HEK293 (cell line): ENCODE measurements at regions not wholly inside any gene's neighbourhood (a gene's known extent, or its start where the extent isn't known, plus 50 kb on each side); places are given as distances from the start of the nearest gene placed in this dataset.
A peak's percentile ranks its signal among the peaks of the same experiment; 100 is the strongest.

Experiments
- CTCF ChIA-PET: fragments of 350-600 bp; formaldehyde crosslinking; extraction: SDS; loops from one replicate; lab custom pipeline; 2021; ENCODE audit warnings: antibody characterized with exemption; lab: Yijun Ruan, JAX
- POLR2A ChIA-PET: fragments of 300-600 bp; formaldehyde crosslinking; extraction: SDS; loops from one replicate; lab custom pipeline; 2020; ENCODE audit warnings: antibody characterized with exemption, inconsistent platforms; lab: Yijun Ruan, JAX
- H3K27ac ChIP-seq: fragments of 200-500 bp; sonication (Bioruptor generic); 2 replicates; pipeline ENCODE4 v1.5.1; 2014; ENCODE audit warnings: low read depth, low read length, control low read depth, inconsistent platforms; ENCODE audit errors: extremely low read depth
- H3K36me3 ChIP-seq, 2 experiments: fragments of 200-500 bp in 1 of 2; sonication (Bioruptor generic) in 1 of 2; 1 replicate in 1 of 2; 2 replicates in 1 of 2; pipeline ENCODE4 v1.5.1; 2014 to 2017; ENCODE audit warnings: inconsistent platforms in 2 of 2, low read length in 2 of 2; ENCODE audit not compliant: control insufficient read depth in 2 of 2, insufficient read depth in 1 of 2
- H3K4me1 ChIP-seq: fragments of 200-500 bp; sonication (Bioruptor generic); 2 replicates; pipeline ENCODE4 v1.5.1; 2014; ENCODE audit warnings: mild to moderate bottlenecking, low read length, inconsistent platforms; ENCODE audit not compliant: control insufficient read depth, insufficient read depth
- H3K4me3 ChIP-seq: 2 replicates; pipeline ENCODE4 v1.5.1; 2011; ENCODE audit warnings: low read depth, mild to moderate bottlenecking, control low read depth, low read length, moderate library complexity
- H3K9me3 ChIP-seq: fragments of 200-500 bp; sonication (Bioruptor generic); 2 replicates; pipeline ENCODE4 v1.5.1; 2014; ENCODE audit warnings: low read depth, low read length, inconsistent platforms; ENCODE audit not compliant: control insufficient read depth, insufficient read depth
- GFI1B ChIP-seq: fragments of 450-650 bp; formaldehyde crosslinking; IDR thresholded peaks from 2 replicates; pipeline ENCODE4 v1.5.1; 2016; ENCODE audit warnings: missing biosample characterization, missing genetic modification characterization
- GLI2 ChIP-seq: fragments of 450-650 bp; formaldehyde crosslinking; IDR thresholded peaks from 2 replicates; pipeline ENCODE4; 2017; ENCODE audit warnings: missing biosample characterization, missing genetic modification characterization, low read depth, borderline replicate concordance
- KLF1 ChIP-seq: fragments of 450-650 bp; formaldehyde crosslinking; IDR thresholded peaks from 2 replicates; pipeline ENCODE4 v1.5.1; 2016; ENCODE audit warnings: missing biosample characterization, missing genetic modification characterization
- KLF8 ChIP-seq: fragments of 450-650 bp; formaldehyde crosslinking; IDR thresholded peaks from 2 replicates; pipeline ENCODE4 v1.5.1; 2016; ENCODE audit warnings: missing biosample characterization, missing genetic modification characterization
- OSR2 ChIP-seq: fragments of 450-650 bp; formaldehyde crosslinking; IDR thresholded peaks from 2 replicates; pipeline ENCODE4 v1.5.1; 2016; ENCODE audit warnings: missing biosample characterization, missing genetic modification characterization
- TCF7L2 ChIP-seq: IDR thresholded peaks from 2 replicates; pipeline ENCODE4 v1.6.1; 2011; ENCODE audit warnings: low read depth, mild to moderate bottlenecking, inconsistent platforms, low read length, moderate library complexity, borderline replicate concordance
- WT1 ChIP-seq: fragments of 450-650 bp; formaldehyde crosslinking; IDR thresholded peaks from 2 replicates; pipeline ENCODE4 v1.5.1; 2016; ENCODE audit warnings: missing biosample characterization, missing genetic modification characterization
- YY1 ChIP-seq: fragments of 450-650 bp; formaldehyde crosslinking; IDR thresholded peaks from 2 replicates; pipeline ENCODE4 v1.5.1; 2018; ENCODE audit warnings: missing biosample characterization, missing genetic modification characterization
- ZNF221 ChIP-seq: fragments of 450-650 bp; formaldehyde crosslinking; IDR thresholded peaks from 2 replicates; pipeline ENCODE4 v1.5.1; 2017; ENCODE audit warnings: missing biosample characterization, missing genetic modification characterization, borderline replicate concordance
- ZNF266 ChIP-seq: fragments of 450-650 bp; formaldehyde crosslinking; IDR thresholded peaks from 2 replicates; pipeline ENCODE4 v1.5.1; 2016; ENCODE audit warnings: missing biosample characterization, missing genetic modification characterization, low read depth
- ZNF274 ChIP-seq, 2 experiments: fragments of 200-500 bp in 1 of 2; fragments of 450-650 bp in 1 of 2; sonication (Bioruptor generic) in 1 of 2; formaldehyde crosslinking in 1 of 2; IDR thresholded peaks; 2 replicates each; pipeline versions ENCODE4 v1.5.1 to v1.6.1; 2014 to 2016; ENCODE audit warnings: borderline replicate concordance in 1 of 2, inconsistent platforms in 1 of 2, low read length in 1 of 2, missing biosample characterization in 1 of 2, missing genetic modification characterization in 1 of 2
- ZNF324 ChIP-seq: fragments of 450-650 bp; formaldehyde crosslinking; IDR thresholded peaks from 2 replicates; pipeline ENCODE4 v1.5.1; 2016; ENCODE audit warnings: missing biosample characterization, missing genetic modification characterization
- ZNF366 ChIP-seq: fragments of 450-650 bp; formaldehyde crosslinking; conservative IDR thresholded peaks from 2 replicates; pipeline ENCODE4 v1.5.1; 2016; ENCODE audit warnings: missing biosample characterization, missing genetic modification characterization
- ZNF510 ChIP-seq: fragments of 450-650 bp; formaldehyde crosslinking; IDR thresholded peaks from 2 replicates; pipeline ENCODE4 v1.5.1; 2018; ENCODE audit warnings: mild to moderate bottlenecking, missing genetic modification characterization, missing biosample characterization; ENCODE audit not compliant: insufficient replicate concordance
- ZNF513 ChIP-seq: fragments of 450-650 bp; IDR thresholded peaks from 2 replicates; pipeline ENCODE4 v1.5.1; 2018; ENCODE audit warnings: missing biosample characterization, missing genetic modification characterization
- ZNF555 ChIP-seq: fragments of 450-650 bp; formaldehyde crosslinking; conservative IDR thresholded peaks from 2 replicates; pipeline ENCODE4 v1.5.1; 2017; ENCODE audit warnings: missing biosample characterization, mild to moderate bottlenecking, missing genetic modification characterization, inconsistent platforms
- ZNF596 ChIP-seq: fragments of 450-650 bp; IDR thresholded peaks from 2 replicates; pipeline ENCODE4 v1.5.0; 2018; ENCODE audit warnings: missing biosample characterization, mild to moderate bottlenecking, missing genetic modification characterization, moderate library complexity
- ZNF629 ChIP-seq: fragments of 450-650 bp; formaldehyde crosslinking; IDR thresholded peaks from 2 replicates; pipeline ENCODE4 v1.5.1; 2017; ENCODE audit warnings: missing biosample characterization, missing genetic modification characterization
- ZNF701 ChIP-seq: fragments of 450-650 bp; formaldehyde crosslinking; IDR thresholded peaks from 2 replicates; pipeline ENCODE4 v1.5.1; 2016; ENCODE audit warnings: missing biosample characterization, missing genetic modification characterization
- ZNF792 ChIP-seq: fragments of 450-650 bp; formaldehyde crosslinking; IDR thresholded peaks from 2 replicates; pipeline ENCODE4 v1.5.1; 2016; ENCODE audit warnings: missing biosample characterization, missing genetic modification characterization
- ZNF843 ChIP-seq: fragments of 450-650 bp; formaldehyde crosslinking; IDR thresholded peaks from 2 replicates; pipeline ENCODE4 v1.5.1; 2016; ENCODE audit warnings: missing biosample characterization, missing genetic modification characterization
- ZSCAN18 ChIP-seq: fragments of 450-650 bp; formaldehyde crosslinking; IDR thresholded peaks from 2 replicates; pipeline ENCODE4 v1.5.1; 2016; ENCODE audit warnings: missing biosample characterization, missing genetic modification characterization
- ZSCAN23 ChIP-seq: fragments of 450-650 bp; formaldehyde crosslinking; IDR thresholded peaks from 2 replicates; pipeline ENCODE4 v1.5.1; 2016; ENCODE audit warnings: missing biosample characterization, missing genetic modification characterization
- ZSCAN30 ChIP-seq: fragments of 450-650 bp; IDR thresholded peaks from 2 replicates; pipeline ENCODE4 v1.5.1; 2018; ENCODE audit warnings: missing biosample characterization, mild to moderate bottlenecking, missing genetic modification characterization, moderate library complexity
- TF ChIP-seq, protein P1 (sequence below): fragments of 450-650 bp; formaldehyde crosslinking; IDR thresholded peaks from 2 replicates; pipeline ENCODE4 v1.5.1; 2017; ENCODE audit warnings: missing biosample characterization, missing genetic modification characterization
- TF ChIP-seq, protein P2 (sequence below): fragments of 450-650 bp; formaldehyde crosslinking; IDR thresholded peaks from 2 replicates; pipeline ENCODE4 v1.5.1; 2016; ENCODE audit warnings: missing biosample characterization, missing genetic modification characterization
- TF ChIP-seq, protein P3 (sequence below): fragments of 450-650 bp; formaldehyde crosslinking; IDR thresholded peaks from 2 replicates; pipeline ENCODE4 v1.5.1; 2017; ENCODE audit warnings: missing biosample characterization, missing genetic modification characterization

- H3K4me3 ChIP-seq: no peak overlapping the region
- POLR2A ChIA-PET: no interaction called here
Observed at GRCh38 chr7:118418433-118418832, 193.9 kb downstream of the ANKRD7 start.

GRCh38 chr7:118420888-118421287 lies 196.4 kb downstream of the ANKRD7 start:
- ChIA-PET CTCF (no interaction called here), POLR2A (no interaction called here)
- H3K27ac ChIP-seq: no peak overlapping the region
- no peaks in the 10 kb centered on the region for H3K9me3 ChIP-seq
- H3K36me3 ChIP-seq: no peaks in the 10 kb centered on the region
- TF ChIP-seq, protein P1, sequence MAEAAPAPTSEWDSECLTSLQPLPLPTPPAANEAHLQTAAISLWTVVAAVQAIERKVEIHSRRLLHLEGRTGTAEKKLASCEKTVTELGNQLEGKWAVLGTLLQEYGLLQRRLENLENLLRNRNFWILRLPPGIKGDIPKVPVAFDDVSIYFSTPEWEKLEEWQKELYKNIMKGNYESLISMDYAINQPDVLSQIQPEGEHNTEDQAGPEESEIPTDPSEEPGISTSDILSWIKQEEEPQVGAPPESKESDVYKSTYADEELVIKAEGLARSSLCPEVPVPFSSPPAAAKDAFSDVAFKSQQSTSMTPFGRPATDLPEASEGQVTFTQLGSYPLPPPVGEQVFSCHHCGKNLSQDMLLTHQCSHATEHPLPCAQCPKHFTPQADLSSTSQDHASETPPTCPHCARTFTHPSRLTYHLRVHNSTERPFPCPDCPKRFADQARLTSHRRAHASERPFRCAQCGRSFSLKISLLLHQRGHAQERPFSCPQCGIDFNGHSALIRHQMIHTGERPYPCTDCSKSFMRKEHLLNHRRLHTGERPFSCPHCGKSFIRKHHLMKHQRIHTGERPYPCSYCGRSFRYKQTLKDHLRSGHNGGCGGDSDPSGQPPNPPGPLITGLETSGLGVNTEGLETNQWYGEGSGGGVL (tag by site-specific recombination): no peak
- TF ChIP-seq ZNF701 (no peak), ZNF274 (IDR thresholded peaks at IDR 0.05; ENCODE audit: low read length) (no peak), ZNF274 (tag by site-specific recombination; IDR thresholded peaks at IDR 0.05; ENCODE audit: borderline replicate concordance) (no peak), YY1 (tag by site-specific recombination) (no peak), ZNF266 (tag by site-specific recombination) (no peak), ZNF792 (tag by site-specific recombination) (no peak), ZNF366 (tag by site-specific recombination) (no peak), KLF8 (no peak), ZSCAN23 (no peak), ZSCAN30 (no peak), ZNF324 (tag by site-specific recombination) (no peak), GFI1B (tag by site-specific recombination) (no peak), ZNF596 (tag by site-specific recombination) (no peak)
- TF ChIP-seq, protein P2, sequence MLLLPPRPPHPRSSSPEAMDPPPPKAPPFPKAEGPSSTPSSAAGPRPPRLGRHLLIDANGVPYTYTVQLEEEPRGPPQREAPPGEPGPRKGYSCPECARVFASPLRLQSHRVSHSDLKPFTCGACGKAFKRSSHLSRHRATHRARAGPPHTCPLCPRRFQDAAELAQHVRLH (tag by site-specific recombination): no peak
- no peaks in the 10 kb centered on the region for H3K4me1 ChIP-seq
- H3K4me3 ChIP-seq: no peak overlapping the region

More at GRCh38 chr7:118418433-118418832, 193.9 kb downstream of the ANKRD7 start:
- Histone ChIP-seq H3K27ac (no peak overlapping the region), H3K9me3 (no peaks in the 10 kb centered on the region), H3K36me3 (no peaks in the 10 kb centered on the region), H3K4me1 (no peaks in the 10 kb centered on the region)
- CTCF ChIA-PET: no interaction called here
- TF ChIP-seq, protein P3, sequence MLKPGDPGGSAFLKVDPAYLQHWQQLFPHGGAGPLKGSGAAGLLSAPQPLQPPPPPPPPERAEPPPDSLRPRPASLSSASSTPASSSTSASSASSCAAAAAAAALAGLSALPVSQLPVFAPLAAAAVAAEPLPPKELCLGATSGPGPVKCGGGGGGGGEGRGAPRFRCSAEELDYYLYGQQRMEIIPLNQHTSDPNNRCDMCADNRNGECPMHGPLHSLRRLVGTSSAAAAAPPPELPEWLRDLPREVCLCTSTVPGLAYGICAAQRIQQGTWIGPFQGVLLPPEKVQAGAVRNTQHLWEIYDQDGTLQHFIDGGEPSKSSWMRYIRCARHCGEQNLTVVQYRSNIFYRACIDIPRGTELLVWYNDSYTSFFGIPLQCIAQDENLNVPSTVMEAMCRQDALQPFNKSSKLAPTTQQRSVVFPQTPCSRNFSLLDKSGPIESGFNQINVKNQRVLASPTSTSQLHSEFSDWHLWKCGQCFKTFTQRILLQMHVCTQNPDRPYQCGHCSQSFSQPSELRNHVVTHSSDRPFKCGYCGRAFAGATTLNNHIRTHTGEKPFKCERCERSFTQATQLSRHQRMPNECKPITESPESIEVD (tag by site-specific recombination): peak; percentile 65
- no peak for TF ChIP-seq ZSCAN30
- peak; percentile 40; the same call in 1 of the 2 replicates for TF ChIP-seq OSR2
- TF ChIP-seq ZSCAN18: no peak
- TF ChIP-seq ZNF221: no peak
- TF ChIP-seq GLI2: peak; percentile 57; the same call in 1 of the 2 replicates
- TF ChIP-seq ZNF701: no peak
- TF ChIP-seq TCF7L2: peak; percentile 90
- TF ChIP-seq ZNF843 (tag by site-specific recombination): peak; percentile 57; the same call in 1 of the 2 replicates
- TF ChIP-seq KLF1 (tag by site-specific recombination): peak; percentile 57; the same call in 1 of the 2 replicates
- no peak for TF ChIP-seq ZNF510 (tag by site-specific recombination)
- TF ChIP-seq ZNF596 (tag by site-specific recombination): no peak
- TF ChIP-seq ZNF513 (tag by site-specific recombination): no peak
- TF ChIP-seq WT1: peak; percentile 39; the same call in 1 of the 2 replicates
- TF ChIP-seq ZNF555 (tag by site-specific recombination): no peak
- no peak for TF ChIP-seq ZNF629
